GM18870 (cell line): ENCODE measurements at regions not wholly inside any gene's neighbourhood (a gene's known extent, or its start where the extent isn't known, plus 50 kb on each side); places are given as distances from the start of the nearest gene placed in this dataset.

Experiments used
- ATAC-seq: cut with Tn5 transposase; IDR thresholded peaks from one replicate; pipeline ENCODE4 v1.9.1; 2021; ENCODE audit warnings: moderate library complexity; ENCODE audit not compliant: unreplicated experiment

DNA sequence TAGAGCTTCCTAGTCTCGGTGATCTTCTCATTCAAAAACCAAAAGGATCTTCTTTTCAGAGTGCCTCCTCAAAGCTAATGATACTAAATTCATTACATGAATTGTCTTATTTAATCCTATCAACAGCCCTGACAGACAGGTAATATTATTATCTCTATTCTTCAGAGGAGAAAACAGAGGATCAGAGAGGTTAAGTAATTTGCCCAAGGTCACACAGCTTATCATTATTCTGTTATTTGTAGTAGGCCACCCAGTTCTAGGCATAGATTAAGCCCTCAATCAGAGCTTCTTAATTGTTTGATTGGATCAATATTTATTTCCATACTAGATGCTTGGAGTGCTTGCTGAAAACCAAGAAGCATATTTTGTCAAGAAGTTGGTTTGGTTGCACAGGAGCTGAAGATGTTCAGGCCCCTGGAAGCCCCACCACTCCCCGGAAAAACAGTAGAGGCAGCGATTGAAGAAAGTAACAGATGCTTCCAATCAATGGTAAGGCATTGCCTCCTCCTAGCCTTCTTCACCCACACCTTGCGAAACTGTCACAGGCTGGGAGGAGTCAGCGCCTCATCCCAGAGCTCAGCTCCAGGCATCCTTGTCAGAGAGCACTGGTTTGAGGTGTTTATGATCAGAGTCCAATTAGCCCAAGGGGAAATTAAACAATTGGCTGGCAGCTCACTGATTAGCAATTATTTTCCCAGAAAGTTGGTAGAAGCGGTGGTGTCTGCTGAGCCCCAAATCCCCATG is 487.2 kb downstream of the BCL11A start:
- ATAC-seq: no peak

DNA sequence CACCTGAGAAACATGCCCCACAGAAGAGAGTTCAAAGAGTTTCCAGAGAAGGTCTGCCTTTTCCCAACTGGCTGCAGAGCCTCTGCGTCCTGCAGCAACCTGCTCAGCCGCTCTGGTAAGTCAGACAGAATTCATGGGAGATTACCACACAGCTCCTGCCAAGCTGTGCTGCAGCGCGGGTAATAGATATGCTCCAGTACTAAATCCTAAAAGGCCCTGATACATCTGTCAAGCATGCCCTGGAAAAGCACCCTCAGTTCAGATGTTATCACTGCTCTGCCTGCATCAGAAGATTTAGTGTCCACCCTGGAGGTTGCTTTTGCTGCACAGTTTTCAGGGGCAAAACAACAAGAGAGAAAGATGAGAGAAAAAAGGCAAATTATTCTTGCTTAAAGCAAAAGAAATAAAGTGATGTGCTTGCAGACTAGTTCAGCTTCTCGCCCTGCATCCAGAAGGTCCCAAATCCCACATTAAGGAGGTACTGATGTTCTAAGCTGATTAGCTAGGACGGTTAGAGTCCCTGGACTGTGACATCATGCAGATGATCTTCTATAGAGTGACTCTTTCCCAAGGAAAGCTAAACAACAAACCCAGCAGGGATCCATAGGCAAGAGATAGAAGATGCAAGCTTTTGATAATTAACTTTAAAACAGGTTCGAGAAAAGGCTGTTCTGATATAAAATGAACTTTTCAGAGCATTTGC is 488.6 kb downstream of the BCL11A start:
- no peak for ATAC-seq

DNA sequence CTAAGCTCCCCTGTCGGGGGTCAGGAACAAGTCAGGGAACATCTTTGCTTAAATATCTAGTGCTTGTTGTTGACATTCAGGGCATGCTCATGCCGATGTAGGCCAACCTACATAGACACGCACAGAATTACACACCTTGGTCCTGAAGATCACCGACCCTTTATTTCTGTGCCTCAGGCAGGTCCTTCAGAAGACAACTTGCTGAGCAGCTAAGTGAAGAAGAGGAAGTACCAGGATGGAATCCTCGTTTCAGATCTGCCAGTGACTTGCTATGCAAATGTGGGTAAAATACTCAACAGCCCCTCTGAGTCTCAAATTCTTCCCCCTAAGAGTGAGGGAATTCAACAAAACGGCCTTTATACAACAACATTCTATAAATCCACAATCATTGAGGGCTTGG is 494.7 kb downstream of the BCL11A start:
- ATAC-seq: no peak

DNA sequence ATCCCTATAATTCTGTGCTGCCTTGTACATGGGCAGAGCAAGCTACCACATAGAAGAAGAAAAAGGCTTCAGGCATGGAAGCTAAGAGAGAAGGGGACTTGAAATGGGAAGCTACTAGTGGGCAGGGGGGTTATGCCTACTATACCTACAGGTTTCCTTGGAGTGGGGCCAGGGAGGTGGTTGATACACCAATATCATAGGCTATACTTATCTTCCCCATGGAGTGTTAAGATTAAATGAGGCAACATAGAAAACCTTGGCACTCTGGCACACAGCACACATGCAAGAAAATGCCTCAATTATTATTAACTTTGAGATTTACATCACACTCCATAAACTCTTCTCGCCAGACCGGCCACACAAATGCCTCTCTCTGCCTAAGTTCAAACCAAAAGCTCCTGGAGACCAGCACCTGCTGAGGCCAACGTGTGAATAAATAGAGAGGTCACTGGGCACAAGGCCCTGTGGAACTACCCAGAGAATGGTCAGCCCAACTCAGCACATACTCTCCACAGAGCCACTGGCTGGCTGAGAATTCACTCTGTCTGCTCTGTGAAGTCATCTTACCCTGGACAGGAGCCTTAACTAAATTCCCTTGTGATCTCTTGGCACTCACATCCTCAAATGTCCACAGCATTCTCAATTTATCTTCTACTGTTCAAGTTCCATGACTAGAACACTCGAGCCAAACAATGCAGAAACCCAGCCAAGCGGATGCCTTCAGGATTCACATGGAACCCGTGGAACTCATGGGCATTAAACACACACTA is 498.7 kb downstream of the BCL11A start:
- no peak for ATAC-seq

DNA sequence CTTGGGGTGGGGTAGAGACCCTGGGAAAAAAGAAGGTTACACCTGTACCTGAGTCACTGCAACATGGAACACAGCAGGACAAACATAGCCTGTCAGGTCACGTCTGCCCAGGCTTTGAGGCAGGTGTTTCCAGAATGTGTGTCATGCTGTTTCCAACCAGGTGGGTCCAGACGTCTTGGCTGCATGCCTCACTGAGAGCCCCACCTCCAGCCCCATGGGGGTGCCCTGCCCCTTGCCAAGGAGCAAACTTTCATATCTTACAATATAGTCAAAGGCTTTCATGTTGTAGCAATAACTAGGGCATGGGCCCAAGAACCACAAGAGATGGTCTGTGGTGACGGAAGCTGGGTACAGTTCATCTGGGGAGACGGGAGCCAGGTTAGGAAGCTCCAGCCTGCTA is 499.7 kb downstream of the BCL11A start:
- no peak for ATAC-seq

DNA sequence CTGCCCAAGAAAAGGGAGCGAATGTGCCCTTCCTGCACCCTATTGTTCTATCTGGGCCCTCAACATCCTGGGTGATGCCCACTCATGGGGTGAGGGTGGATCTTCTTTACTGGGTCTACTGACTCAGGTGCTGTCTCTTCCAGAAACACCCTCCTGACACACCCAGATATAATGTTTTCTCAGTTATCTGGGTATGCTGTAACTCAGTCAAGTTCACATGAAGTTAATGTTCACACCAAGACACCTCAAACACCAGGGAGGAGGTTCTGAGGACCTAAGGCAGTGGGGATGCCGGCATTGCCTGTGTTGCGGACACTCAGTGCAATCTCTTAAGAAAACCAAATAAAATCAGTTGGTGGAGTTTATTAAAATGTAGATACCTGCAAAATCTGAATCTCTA is 500.9 kb downstream of the BCL11A start:
- no peak for ATAC-seq

DNA sequence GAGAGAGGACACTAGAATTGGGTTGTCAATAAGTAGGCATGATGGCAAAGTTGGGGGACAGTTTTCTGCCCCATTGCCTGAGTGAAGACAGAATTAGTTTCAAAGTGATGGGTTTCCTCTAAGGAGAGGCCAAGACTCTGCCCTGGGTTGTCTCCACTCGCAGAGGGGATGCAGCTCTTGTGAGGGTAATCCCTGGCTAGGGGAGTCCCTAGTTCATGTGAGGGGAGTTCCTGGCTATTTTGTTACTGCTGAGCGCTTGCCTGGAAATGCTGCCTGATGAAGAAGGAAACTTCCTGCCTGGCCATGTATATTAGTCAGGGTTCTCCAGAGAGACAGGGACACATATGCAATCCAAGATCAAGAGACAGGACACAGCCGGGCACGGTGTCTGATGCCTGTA is 501.5 kb downstream of the BCL11A start:
- ATAC-seq: no peak

DNA sequence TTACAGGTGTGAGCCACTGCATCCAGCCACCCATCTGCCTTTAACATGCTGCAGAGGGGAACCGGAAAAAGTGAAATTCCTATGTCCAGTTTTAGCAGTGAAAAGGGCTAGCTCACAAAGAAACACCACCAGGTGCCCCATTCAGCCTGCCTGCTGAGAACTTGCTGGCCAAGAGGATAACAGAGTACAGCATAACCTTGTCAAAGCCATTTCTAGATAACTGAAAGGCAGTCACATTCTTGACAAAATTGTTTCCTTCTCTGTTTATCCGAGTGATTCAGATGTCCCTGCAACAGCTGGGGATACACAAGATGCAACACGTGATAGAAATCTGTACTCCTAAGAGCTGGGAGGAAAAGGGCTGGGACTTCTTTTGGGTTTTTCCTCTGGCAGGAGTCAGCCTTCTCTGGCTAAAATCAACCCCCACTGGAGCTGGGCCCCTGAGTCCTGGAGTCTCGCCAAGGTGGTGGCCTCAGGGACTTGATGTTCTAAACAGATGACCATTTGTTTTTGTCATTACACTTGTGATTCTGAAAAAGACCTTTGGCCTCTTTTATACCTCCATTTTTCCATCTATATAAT is 505.4 kb downstream of the BCL11A start:
- no peak for ATAC-seq

DNA sequence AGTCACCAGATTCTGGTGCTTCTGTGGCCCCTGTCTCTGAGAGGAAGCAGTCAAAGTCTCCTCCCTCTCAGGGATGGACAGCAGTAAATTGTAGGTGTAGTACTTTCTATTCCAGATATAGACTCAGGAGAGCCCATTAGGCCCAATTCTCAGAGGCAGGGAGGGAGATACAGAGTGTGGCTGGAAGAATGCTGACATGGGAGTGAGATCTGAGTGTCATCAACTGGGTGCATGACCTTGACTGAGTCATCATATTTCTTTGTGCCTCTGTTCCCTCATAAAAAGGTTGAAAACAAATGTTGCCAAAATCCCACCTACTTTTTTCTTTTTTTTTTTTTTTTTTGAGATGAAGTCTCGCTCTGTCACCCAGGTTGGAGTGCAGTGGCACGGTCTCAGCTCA is 506.1 kb downstream of the BCL11A start:
- ATAC-seq: no peak

DNA sequence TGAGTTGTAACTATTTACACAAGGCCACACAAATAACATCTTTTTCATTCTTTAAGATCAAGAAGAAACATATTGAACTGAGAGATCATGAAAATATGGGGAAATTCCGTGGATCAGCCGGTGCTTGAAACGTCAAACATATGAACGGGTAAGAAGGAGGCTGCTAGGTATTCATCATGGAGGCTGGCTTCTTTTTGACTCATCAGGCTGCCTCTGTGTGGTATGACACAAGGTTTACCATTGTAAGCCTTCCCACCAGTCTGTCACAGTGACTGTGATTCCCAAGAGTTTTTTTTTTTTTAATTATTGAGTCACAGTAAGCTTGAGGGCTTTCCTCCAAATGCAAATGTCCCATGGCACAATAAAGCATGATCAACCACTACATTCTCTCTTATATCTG is 506.9 kb downstream of the BCL11A start:
- ATAC-seq: no peak

DNA sequence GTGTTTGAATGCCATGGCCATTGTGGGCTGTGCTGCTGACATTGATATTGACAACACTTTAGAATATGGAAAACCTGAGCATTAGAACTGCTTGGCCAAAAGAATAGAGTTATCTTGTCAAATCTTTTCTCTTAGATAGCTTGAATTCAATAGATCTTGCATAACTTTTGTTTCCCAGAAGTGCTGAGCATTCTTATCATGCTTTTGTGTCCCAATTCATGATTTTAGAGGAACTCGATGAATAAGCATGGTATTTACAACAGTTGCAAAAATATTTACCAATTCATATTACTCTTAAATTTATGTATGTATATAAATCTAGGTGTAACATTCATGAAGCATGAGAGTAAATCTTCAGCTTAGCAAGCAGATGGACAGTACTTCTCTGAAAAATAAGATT is 508.0 kb downstream of the BCL11A start:
- ATAC-seq: no peak

DNA sequence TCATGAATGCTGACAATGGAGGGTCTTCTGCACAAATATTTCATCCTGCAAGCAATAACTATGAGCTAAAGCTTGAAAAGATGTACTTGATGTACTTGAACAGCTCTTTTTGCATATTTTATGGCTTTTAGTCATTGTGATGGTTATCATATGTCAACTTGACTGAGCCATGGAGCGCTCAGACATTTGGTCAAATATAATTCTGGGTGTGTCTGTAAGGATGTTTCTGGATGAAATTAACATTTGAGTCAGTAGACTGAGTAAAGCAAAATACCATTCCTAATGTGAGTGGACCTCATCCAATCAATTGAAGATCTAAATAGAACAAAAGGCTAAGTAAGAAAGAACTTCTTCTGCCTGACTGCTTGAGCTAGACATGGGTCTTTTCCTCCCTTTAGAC is 509.0 kb downstream of the BCL11A start:
- no peak for ATAC-seq

DNA sequence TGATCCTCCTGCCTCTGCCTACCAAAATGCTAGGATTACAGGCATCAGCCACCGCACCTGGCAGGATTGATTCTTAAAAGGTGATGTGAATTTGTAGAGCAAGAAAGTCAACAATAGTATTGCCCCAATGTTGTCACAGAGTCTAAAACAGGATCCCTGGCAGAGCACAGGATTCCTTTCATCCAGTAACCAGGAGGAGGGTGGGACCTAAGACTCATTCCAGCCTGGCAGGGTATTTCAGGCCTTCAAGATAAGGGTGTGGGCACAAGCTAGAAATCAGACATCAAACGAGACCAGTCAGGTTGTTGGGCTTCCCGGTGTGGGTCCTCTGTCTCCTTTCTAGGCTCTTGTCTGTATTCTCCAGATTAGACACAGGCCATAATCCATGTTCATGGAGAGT is 511.4 kb downstream of the BCL11A start:
- no peak for ATAC-seq

DNA sequence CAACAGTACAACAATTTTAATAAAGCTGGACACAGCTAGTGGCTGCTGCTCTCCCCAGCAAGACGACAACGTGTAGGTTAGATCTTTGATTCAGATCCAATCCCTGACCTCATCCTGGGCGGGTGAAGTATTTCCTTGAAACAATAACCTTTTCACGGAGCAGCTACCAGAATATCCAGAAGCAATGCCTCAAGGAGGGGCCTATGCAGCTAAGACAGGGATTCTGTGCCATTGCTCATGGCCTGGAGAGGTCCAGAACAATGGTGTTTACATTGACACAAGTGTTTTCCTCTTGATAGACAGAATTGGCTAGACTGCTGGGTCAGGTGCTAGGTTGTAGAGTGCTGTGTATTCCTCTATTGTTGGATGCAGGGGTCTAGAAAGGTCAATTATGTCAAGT is 520.1 kb downstream of the BCL11A start:
- no peak for ATAC-seq

DNA sequence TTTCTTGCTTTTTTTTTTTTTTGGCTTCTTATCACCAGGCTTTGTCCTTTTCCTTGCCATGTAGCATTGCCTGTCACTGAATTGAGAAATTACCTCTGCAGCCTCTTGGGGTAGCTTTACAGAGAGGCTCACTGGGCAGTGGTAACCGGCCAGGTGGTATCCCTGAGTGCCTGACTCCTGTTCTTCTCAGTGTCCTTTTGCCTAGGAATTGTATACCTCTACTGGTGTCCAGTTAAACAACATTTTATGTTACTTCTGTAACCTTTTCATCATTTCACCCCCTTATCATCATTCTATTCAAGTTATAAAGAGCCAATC is 523.9 kb downstream of the BCL11A start:
- ATAC-seq: no peak

DNA sequence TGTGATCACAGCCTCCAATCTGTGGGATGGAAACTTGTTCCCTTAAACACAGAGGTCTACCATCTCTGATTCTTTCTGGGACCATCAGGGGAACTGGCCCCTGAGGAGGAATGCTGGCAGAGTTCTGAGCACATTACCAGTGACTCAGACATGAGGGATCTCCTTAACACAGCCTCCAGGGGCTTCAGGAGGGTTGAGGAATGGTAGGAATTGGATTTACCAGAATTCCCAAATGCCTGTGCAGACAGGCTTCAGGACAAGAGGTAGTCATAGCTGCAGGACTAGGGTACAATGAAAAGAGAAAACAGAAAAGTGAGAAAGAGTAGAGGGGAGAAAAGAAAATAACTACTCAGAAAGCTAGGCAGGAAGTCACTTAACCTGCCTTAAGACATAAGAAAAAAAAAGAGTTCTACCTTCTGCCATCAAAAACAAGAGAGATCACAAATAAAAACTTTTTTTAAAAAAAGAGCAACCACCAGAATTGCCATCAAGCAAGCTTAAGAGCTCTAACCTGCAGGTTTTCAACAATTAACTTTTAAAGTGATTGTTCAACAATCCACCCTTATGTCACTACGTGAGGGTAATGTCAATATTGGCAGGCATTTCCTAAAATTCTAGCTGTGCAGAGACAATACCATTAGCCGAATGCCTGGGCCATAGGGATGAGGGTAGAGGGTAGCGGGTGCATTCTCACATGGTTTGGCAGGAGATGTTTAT is 524.4 kb downstream of the BCL11A start:
- ATAC-seq: no peak

DNA sequence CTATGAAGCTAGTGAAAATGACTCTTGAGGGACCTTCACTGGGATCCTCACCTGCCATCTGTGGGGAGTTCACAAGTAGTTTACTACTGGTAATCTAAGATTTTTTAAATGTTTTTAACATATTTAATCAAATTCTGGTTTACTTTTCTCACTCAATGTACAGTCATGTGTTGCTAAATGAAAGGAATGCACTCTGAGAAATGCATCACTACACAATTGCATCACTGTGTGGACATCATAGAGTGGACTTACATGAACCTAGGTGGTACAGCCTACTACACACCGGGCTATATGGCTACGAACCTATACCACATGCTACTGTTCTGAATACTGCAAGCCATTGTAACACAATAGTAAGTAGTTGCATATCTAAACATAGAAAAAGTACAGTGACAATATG is 528.0 kb downstream of the BCL11A start:
- no peak for ATAC-seq

DNA sequence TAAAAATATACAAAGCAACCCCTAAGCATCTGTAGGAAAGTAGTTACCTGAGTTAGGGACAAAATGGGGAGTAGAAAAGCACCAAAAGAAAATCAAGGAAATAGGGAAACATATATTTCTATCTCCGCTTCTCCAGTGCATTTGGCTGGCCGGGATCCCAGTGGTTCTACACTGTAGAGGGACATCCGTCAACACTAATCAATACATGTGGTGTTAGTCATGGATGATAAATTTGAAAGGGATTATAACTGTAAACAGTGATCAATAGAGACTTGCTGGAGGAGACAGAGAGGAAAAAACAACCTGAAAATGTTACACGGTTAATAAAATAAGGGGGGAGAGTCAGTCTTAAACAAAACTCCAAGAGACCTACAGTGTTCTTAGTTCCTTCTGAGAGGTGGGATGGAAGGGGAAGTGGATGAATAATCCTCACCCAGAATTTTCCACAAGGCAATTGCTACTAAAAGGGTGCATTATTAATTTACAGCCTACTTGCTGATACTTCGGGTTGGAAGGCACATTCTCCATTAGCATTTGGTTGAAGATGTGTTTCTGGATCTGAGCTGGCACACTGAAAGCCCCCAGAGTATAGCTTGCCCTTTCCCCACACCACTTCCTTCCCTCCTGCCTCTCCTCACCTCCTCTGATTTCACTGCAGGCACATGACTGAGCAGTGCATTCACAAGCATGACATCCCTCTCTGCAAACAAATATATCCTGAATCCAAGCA is 530.0 kb downstream of the BCL11A start:
- no peak for ATAC-seq

DNA sequence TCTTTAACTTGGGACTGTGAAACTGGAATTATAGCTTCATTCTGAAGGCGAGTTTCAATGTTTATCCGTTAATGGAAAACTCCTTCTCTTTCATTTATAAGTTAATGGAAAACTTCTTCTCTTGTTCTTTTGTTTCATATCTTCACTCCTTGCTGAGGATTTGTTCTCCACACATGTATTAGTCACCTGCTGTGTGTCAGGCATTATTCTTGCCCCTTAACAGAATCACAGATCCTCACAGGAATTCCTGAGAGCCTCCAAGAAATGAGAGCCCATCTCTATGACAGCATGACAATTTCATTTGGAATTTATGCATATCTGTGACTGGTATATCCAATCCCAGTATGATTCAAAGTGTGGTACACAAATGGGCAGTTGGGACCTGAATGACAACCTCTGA is 545.8 kb downstream of the BCL11A start:
- no peak for ATAC-seq

DNA sequence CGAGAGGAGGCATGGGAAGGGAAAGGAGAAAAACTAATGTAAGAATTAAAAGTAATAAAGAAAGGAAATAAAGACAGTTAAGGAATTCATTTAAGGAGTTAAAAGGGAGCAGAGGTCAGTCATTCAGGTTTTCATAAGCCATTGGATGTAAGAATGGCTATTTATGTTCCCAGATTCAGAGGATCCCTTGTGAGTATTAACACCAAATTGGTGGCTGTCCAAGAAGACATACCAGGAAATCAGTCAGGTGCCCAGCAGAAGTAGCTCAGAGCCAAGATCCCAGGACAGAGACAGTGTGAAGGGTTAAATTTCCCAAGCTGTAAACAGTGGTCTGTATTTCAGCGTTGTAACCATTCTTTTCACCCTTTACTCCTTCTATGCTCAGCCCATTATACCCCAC is 550.4 kb downstream of the BCL11A start:
- no peak for ATAC-seq
